ENCODE measurements at regions not wholly inside any gene's neighbourhood (a gene's known extent, or its start where the extent isn't known, plus 50 kb on each side); places are given as distances from the start of the nearest gene placed in this dataset.

DNA sequence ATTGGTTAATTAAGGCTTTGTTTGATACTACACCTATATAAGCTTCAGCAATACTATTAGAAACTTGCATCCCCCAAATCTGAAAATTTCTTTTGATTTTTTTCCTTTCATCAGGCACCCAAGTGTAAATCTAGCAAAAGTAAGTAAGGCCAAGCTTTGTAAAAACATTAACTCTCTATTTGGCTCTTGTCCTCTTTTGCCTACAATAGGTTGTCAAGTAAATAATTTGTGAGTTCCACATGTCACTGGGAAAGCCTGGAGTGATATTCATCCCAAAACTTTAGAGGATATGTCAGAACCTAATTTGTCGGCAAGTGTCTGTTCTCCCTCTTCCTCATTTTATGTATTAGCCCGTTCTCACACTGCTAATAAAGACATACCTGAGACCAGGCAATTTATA is 492.4 kb downstream of the IPMK start:
- Histone ChIP-seq H2BK120ac (ENCODE audit: insufficient read depth, low read length, poor library complexity) (no peak overlapping the region), H2AK5ac (ENCODE audit: low read length) (no peak overlapping the region), H3K27ac (ENCODE audit: low read depth, low read length) (no peak overlapping the region), H2BK5ac (ENCODE audit: low read depth, low read length, poor library complexity) (no peak overlapping the region), H3K36me3 (ENCODE audit: control insufficient read depth in 1 of 2, insufficient read depth in 2 of 2, low read length in 2 of 2) (no peaks in the 10 kb centered on the region), H2BK12ac (ENCODE audit: low read length) (no peak overlapping the region), H3K9me3 (ENCODE audit: insufficient read depth, low read depth, low read length) (peaks cover 3% of the 10 kb centered on the region), H4K8ac (ENCODE audit: low read depth, low read length) (no peak overlapping the region), H4K12ac (ENCODE audit: low read depth, low read length) (no peak overlapping the region), H2AFZ (ENCODE audit: insufficient read depth, low read length, poor library complexity) (no peak overlapping the region), H3K4me2 (ENCODE audit: low read length) (no peak overlapping the region), H3K18ac (ENCODE audit: low read length) (no peak overlapping the region), H3K79me1 (ENCODE audit: low read length) (no peaks in the 10 kb centered on the region), H3K4me3 (ENCODE audit: low read depth, low read length) (no peak overlapping the region), H3K14ac (ENCODE audit: low read length) (no peak overlapping the region), H3K4me1 (ENCODE audit: control insufficient read depth in 1 of 2, insufficient read depth in 2 of 2, low read length in 2 of 2) (no peaks in the 10 kb centered on the region), H3K79me2 (ENCODE audit: control insufficient read depth, insufficient read depth, low read length, poor library complexity) (no peaks in the 10 kb centered on the region), H3K9ac (ENCODE audit: low read length) (no peak overlapping the region), H3K23ac (ENCODE audit: low read length) (no peak overlapping the region), H4K91ac (ENCODE audit: low read depth, low read length) (no peak overlapping the region), H3K27me3 (ENCODE audit: insufficient read depth, low read length) (no peaks in the 10 kb centered on the region), H3K4ac (ENCODE audit: low read depth, low read length) (no peak overlapping the region)
- DNase-seq, result no peak
- no CpG with 5 or more reads among the region's 2 CpGs for WGBS (ENCODE audit: extremely low coverage, insufficient coverage, insufficient read length)

- Histone ChIP-seq H4K8ac (ENCODE audit: low read depth, low read length) (no peak overlapping the region), H2AK5ac (ENCODE audit: low read length) (no peak overlapping the region), H3K4me3 (ENCODE audit: low read depth, low read length) (no peak overlapping the region), H3K9ac (ENCODE audit: low read length) (no peak overlapping the region), H3K9me3 (ENCODE audit: insufficient read depth, low read depth, low read length) (no peaks in the 10 kb centered on the region), H4K91ac (ENCODE audit: low read depth, low read length) (no peak overlapping the region), H3K23ac (ENCODE audit: low read length) (no peak overlapping the region), H3K4ac (ENCODE audit: low read depth, low read length) (no peak overlapping the region), H3K14ac (ENCODE audit: low read length) (no peak overlapping the region), H2BK5ac (ENCODE audit: low read depth, low read length, poor library complexity) (no peak overlapping the region), H3K36me3 (ENCODE audit: control insufficient read depth in 1 of 2, insufficient read depth in 2 of 2, low read length in 2 of 2) (no peaks in the 10 kb centered on the region), H2BK12ac (ENCODE audit: low read length) (no peak overlapping the region), H2AFZ (ENCODE audit: insufficient read depth, low read length, poor library complexity) (no peak overlapping the region), H3K4me1 (ENCODE audit: control insufficient read depth in 1 of 2, insufficient read depth in 2 of 2, low read length in 2 of 2) (no peaks in the 10 kb centered on the region), H3K27ac (ENCODE audit: low read depth, low read length) (no peak overlapping the region), H4K12ac (ENCODE audit: low read depth, low read length) (no peak overlapping the region), H3K79me2 (ENCODE audit: control insufficient read depth, insufficient read depth, low read length, poor library complexity) (no peaks in the 10 kb centered on the region), H2BK120ac (ENCODE audit: insufficient read depth, low read length, poor library complexity) (no peak overlapping the region), H3K4me2 (ENCODE audit: low read length) (no peak overlapping the region), H3K18ac (ENCODE audit: low read length) (no peak overlapping the region), H3K79me1 (ENCODE audit: low read length) (no peaks in the 10 kb centered on the region), H3K27me3 (ENCODE audit: insufficient read depth, low read length) (no peaks in the 10 kb centered on the region)
- no peak for DNase-seq
- no CpG with 5 or more reads among the region's 1 CpG for WGBS (ENCODE audit: extremely low coverage, insufficient coverage, insufficient read length)
Measured at GRCh38 chr10:57769298-57769697, 498.4 kb downstream of the IPMK start.

DNA sequence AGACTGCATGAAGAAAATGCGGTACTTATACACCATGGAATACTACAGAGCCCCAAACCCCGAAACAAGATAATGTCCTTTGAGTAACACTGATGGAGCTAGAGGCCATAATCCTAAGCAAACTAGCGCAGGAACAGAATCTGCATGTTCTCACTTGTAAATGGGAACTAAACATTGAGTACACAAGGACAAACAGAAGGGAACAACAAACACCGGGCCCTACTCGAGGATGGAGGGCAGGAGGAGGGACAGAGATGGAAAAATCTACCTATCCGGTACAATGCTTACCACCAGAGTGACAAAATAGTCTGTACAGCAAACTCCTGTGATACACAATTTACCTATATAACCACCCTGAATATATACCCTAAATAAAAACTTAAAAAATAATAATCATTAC is 507.9 kb downstream of the IPMK start:
- H2BK5ac ChIP-seq (ENCODE audit: low read depth, low read length, poor library complexity), result no peak overlapping the region

DNA sequence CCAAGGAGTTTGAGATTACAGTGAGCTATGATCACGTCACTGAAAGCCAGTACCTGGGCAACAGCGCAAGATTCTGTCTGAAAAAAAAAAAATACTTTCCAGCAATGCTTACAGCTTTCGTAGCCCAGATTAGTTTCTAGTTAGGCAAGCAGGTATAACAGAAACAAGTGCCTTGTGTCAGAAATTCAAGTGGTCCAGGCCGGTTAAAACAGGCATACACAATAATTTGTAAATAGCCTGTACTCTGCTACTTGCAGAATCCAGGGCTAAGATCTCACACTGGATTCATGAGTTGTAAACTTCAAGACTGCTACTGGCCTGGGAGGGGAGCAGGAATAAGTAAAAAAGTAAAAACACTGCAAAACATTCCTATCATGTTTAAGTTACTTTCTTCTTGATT is 512.9 kb downstream of the IPMK start:
- Histone ChIP-seq H3K9me3 (ENCODE audit: insufficient read depth, low read depth, low read length) (no peaks in the 10 kb centered on the region), H4K12ac (ENCODE audit: low read depth, low read length) (no peak overlapping the region), H2BK120ac (ENCODE audit: insufficient read depth, low read length, poor library complexity) (peak overlapping the region; percentile 13), H3K14ac (ENCODE audit: low read length) (no peak overlapping the region), H2AFZ (ENCODE audit: insufficient read depth, low read length, poor library complexity) (no peak overlapping the region), H2AK5ac (ENCODE audit: low read length) (no peak overlapping the region), H3K36me3 (ENCODE audit: control insufficient read depth in 1 of 2, insufficient read depth in 2 of 2, low read length in 2 of 2) (no peaks in the 10 kb centered on the region), H2BK12ac (ENCODE audit: low read length) (no peak overlapping the region), H3K4me2 (ENCODE audit: low read length) (no peak overlapping the region), H3K79me2 (ENCODE audit: control insufficient read depth, insufficient read depth, low read length, poor library complexity) (no peaks in the 10 kb centered on the region), H3K18ac (ENCODE audit: low read length) (no peak overlapping the region), H3K4me3 (ENCODE audit: low read depth, low read length) (no peak overlapping the region), H3K9ac (ENCODE audit: low read length) (no peak overlapping the region), H3K27me3 (ENCODE audit: insufficient read depth, low read length) (no peaks in the 10 kb centered on the region), H2BK5ac (ENCODE audit: low read depth, low read length, poor library complexity) (no peak overlapping the region), H3K23ac (ENCODE audit: low read length) (no peak overlapping the region), H3K79me1 (ENCODE audit: low read length) (peaks cover 2% of the 10 kb centered on the region), H3K4ac (ENCODE audit: low read depth, low read length) (no peak overlapping the region), H4K8ac (ENCODE audit: low read depth, low read length) (no peak overlapping the region), H4K91ac (ENCODE audit: low read depth, low read length) (no peak overlapping the region), H3K27ac (ENCODE audit: low read depth, low read length) (peak overlapping the region; percentile 36), H3K4me1 (ENCODE audit: control insufficient read depth in 1 of 2, insufficient read depth in 2 of 2, low read length in 2 of 2) (no peaks in the 10 kb centered on the region)
- WGBS (ENCODE audit: extremely low coverage, insufficient coverage, insufficient read length), result no CpG with 5 or more reads among the region's 4 CpGs
- DNase-seq, result no peak

More for the DNA sequence above, 507.9 kb downstream of the IPMK start:
- no peak overlapping the region for H2BK12ac ChIP-seq (ENCODE audit: low read length)
- no peak overlapping the region for H3K9ac ChIP-seq (ENCODE audit: low read length)
- WGBS (ENCODE audit: extremely low coverage, insufficient coverage, insufficient read length), result no CpG with 5 or more reads among the region's 6 CpGs
- H3K4me2 ChIP-seq (ENCODE audit: low read length), result no peak overlapping the region
- H4K91ac ChIP-seq (ENCODE audit: low read depth, low read length), result no peak overlapping the region
- H3K18ac ChIP-seq (ENCODE audit: low read length), result no peak overlapping the region
- no peak overlapping the region for H3K23ac ChIP-seq (ENCODE audit: low read length)
- H2BK120ac ChIP-seq (ENCODE audit: insufficient read depth, low read length, poor library complexity), result no peak overlapping the region
- no peak overlapping the region for H4K8ac ChIP-seq (ENCODE audit: low read depth, low read length)
- H3K4me1 ChIP-seq (ENCODE audit: control insufficient read depth in 1 of 2, insufficient read depth in 2 of 2, low read length in 2 of 2), result no peaks in the 10 kb centered on the region
- H3K14ac ChIP-seq (ENCODE audit: low read length), result no peak overlapping the region
- H2AFZ ChIP-seq (ENCODE audit: insufficient read depth, low read length, poor library complexity), result no peak overlapping the region
- no peaks in the 10 kb centered on the region for H3K36me3 ChIP-seq (ENCODE audit: control insufficient read depth in 1 of 2, insufficient read depth in 2 of 2, low read length in 2 of 2)
- H3K27ac ChIP-seq (ENCODE audit: low read depth, low read length), result no peak overlapping the region
- no peaks in the 10 kb centered on the region for H3K79me2 ChIP-seq (ENCODE audit: control insufficient read depth, insufficient read depth, low read length, poor library complexity)
- no peaks in the 10 kb centered on the region for H3K9me3 ChIP-seq (ENCODE audit: insufficient read depth, low read depth, low read length)
- H3K79me1 ChIP-seq (ENCODE audit: low read length), result no peaks in the 10 kb centered on the region
- H3K4me3 ChIP-seq (ENCODE audit: low read depth, low read length), result no peak overlapping the region
- H2AK5ac ChIP-seq (ENCODE audit: low read length), result no peak overlapping the region
- H3K27me3 ChIP-seq (ENCODE audit: insufficient read depth, low read length), result no peaks in the 10 kb centered on the region
- no peak for DNase-seq
- no peak overlapping the region for H4K12ac ChIP-seq (ENCODE audit: low read depth, low read length)
- H3K4ac ChIP-seq (ENCODE audit: low read depth, low read length), result no peak overlapping the region

Data from trophoblast cell (in vitro differentiated cells and primary cell).